Psoas muscle (tissue), 7 donors: ENCODE measurements at regions not wholly inside any gene's neighbourhood (a gene's known extent, or its start where the extent isn't known, plus 50 kb on each side); places are given as distances from the start of the nearest gene placed in this dataset.

Source experiments
- ATAC-seq, 4 donors: fragments of 200-7000 bp; cut with Tn5 transposase; one replicate each; pipeline ENCODE4 v1.9.1; 2020; ENCODE audit warnings: moderate library complexity in 3 of 4, mild to moderate bottlenecking in 2 of 4
- DNase-seq, 2 donors: peaks; one replicate each; pipeline ENCODE4 v3.0.0-alpha.2; 2020
- H3K27ac ChIP-seq: fragments of 200-600 bp; one replicate; pipeline ENCODE4 v1.8.0; 2022
- H3K27me3 ChIP-seq, 3 donors: fragments of 200-600 bp in 1 of 3; one replicate each; pipeline versions ENCODE4 v1.6.1 to v1.8.0; 2013 to 2022; ENCODE audit warnings: low read length in 2 of 3, mild to moderate bottlenecking in 2 of 3, moderate library complexity in 1 of 3; ENCODE audit not compliant: insufficient read depth in 3 of 3
- H3K36me3 ChIP-seq, 2 donors: fragments of 200-600 bp in 1 of 2; one replicate each; pipeline versions ENCODE4 v1.6.1 to v1.8.0; 2013 to 2022; ENCODE audit warnings: low read depth in 1 of 2, mild to moderate bottlenecking in 1 of 2, moderate library complexity in 1 of 2; ENCODE audit not compliant: insufficient read depth in 1 of 2
- H3K4me1 ChIP-seq: fragments of 200-600 bp; one replicate; pipeline ENCODE4 v1.8.0; 2022
- H3K4me3 ChIP-seq: fragments of 200-600 bp; one replicate; pipeline ENCODE4 v1.8.0; 2022; ENCODE audit warnings: mild to moderate bottlenecking
- H3K9me3 ChIP-seq: fragments of 200-600 bp; one replicate; pipeline ENCODE4 v1.8.0; 2022
- CTCF ChIP-seq: fragments of 200-600 bp; IDR thresholded peaks from one replicate; pipeline ENCODE4 v1.8.0; 2022; ENCODE audit warnings: antibody characterized with exemption
- WGBS, 3 donors: extraction: QIAGEN DNeasy Blood & Tissue Kit; methylation state at CpG; one replicate each; pipeline versions ENCODE4 v1.1.6 to v1.1.7; 2013; 5-methylcytosine and 5-hydroxymethylcytosine counted together
- intact Hi-C, 2 donors: fragments of 100-400 bp; cut with DNase I; formaldehyde crosslinking; loops; one replicate each; pipeline versions ENCODE4 v1.11.0 to v1.14.2; 2022
- donor health status: healthy with polysubstance abuse.
- donor health status: DM: no; HTN: no; CAD: no; lungs with moderate emphysema.
- donor health status: Bipolar disorder and iron deficiency.
- donor health status: healthy.
- donor health status: DM: yes; HTN: yes; CAD: no.
- donor health status: DM: no; HTN: no; CAD: no.
- donor health status: DM: yes; HTN: yes; CAD: no.

- DNase-seq (no peak), ATAC-seq (no peak)
- Histone ChIP-seq H3K4me3 (no peak overlapping the region), H3K27me3 (no peaks in the 10 kb centered on the region), H3K36me3 (no peaks in the 10 kb centered on the region), H3K4me1 (no peaks in the 10 kb centered on the region), H3K27ac (no peak overlapping the region), H3K9me3 (no peaks in the 10 kb centered on the region)
- TF ChIP-seq CTCF, result no peak
- 40 to 63% (median 52%) methylated on average over 1 of the region's 1 CpG for WGBS, 3 donors
- intact Hi-C loops, result no loop called here
Measured at GRCh38 chr12:23290627-23291330, 658.7 kb downstream of the SOX5 start.

GRCh38 chr12:23303220-23303619 is 646.2 kb downstream of the SOX5 start:
- intact Hi-C loops, result no loop called here
- TF ChIP-seq CTCF, result no peak
- H3K36me3 ChIP-seq, result no peaks in the 10 kb centered on the region

GRCh38 chr12:23303821-23304220 is 645.6 kb downstream of the SOX5 start:
- WGBS, 3 donors, result 86 to 100% (median 92%) methylated on average over 1 of the region's 1 CpG
- no peaks in the 10 kb centered on the region for H3K36me3 ChIP-seq
- no peak overlapping the region for H3K4me3 ChIP-seq
- H3K27me3 ChIP-seq, result no peaks in the 10 kb centered on the region
- no peaks in the 10 kb centered on the region for H3K9me3 ChIP-seq
- no peaks in the 10 kb centered on the region for H3K4me1 ChIP-seq
- no peak for TF ChIP-seq CTCF
- intact Hi-C loops, result no loop called here
- ATAC-seq, result no peak
- H3K27ac ChIP-seq, result no peak overlapping the region
- DNase-seq, result no peak

More at GRCh38 chr12:23303220-23303619, 646.2 kb downstream of the SOX5 start:
- Histone ChIP-seq H3K9me3 (no peaks in the 10 kb centered on the region), H3K27me3 (no peaks in the 10 kb centered on the region), H3K27ac (no peak overlapping the region), H3K4me3 (no peak overlapping the region), H3K4me1 (no peaks in the 10 kb centered on the region)
- ATAC-seq (no peak), DNase-seq (no peak)
- WGBS, 3 donors, result 34 to 53% (median 41%) methylated on average over 3 of the region's 3 CpGs

GRCh38 chr12:23333938-23334337 is 615.5 kb downstream of the SOX5 start:
- 81 to 87% (median 82%) methylated on average over 2 of the region's 2 CpGs for WGBS, 3 donors
- no peak for DNase-seq
- no peak for TF ChIP-seq CTCF
- no peak for ATAC-seq
- Histone ChIP-seq H3K27ac (no peak overlapping the region), H3K36me3 (no peaks in the 10 kb centered on the region), H3K27me3 (no peaks in the 10 kb centered on the region), H3K4me3 (no peak overlapping the region), H3K4me1 (no peaks in the 10 kb centered on the region), H3K9me3 (no peaks in the 10 kb centered on the region)
- intact Hi-C loops, result no loop called here

GRCh38 chr12:23335593-23335992 is 613.9 kb downstream of the SOX5 start:
- 35 to 53% (median 48%) methylated on average over 3 of the region's 3 CpGs for WGBS, 3 donors
- H3K4me1 ChIP-seq, result no peaks in the 10 kb centered on the region
- DNase-seq (no peak), ATAC-seq (no peak)
- H3K9me3 ChIP-seq, result no peaks in the 10 kb centered on the region
- H3K27me3 ChIP-seq, result no peaks in the 10 kb centered on the region
- H3K36me3 ChIP-seq, result no peaks in the 10 kb centered on the region
- intact Hi-C loops, result no loop called here
- H3K4me3 ChIP-seq, result no peak overlapping the region
- no peak for TF ChIP-seq CTCF
- no peak overlapping the region for H3K27ac ChIP-seq
